Type B pancreatic cell (in vitro differentiated cells): ENCODE measurements at regions not wholly inside any gene's neighbourhood (a gene's known extent, or its start where the extent isn't known, plus 50 kb on each side); places are given as distances from the start of the nearest gene placed in this dataset.
"Not testable (repeated sequence)": the region's sequence is repeated elsewhere in the genome, so short reads cannot be mapped to it uniquely, and the experiment has no call there.

Source experiments
- DNase-seq: peaks from one replicate; pipeline ENCODE4 v3.0.0; 2021; ENCODE audit warnings: mixed read lengths; ENCODE audit not compliant: unreplicated experiment; ENCODE audit errors: extremely low spot score
- H3K27ac Mint-ChIP-seq: 2 replicates; pipeline ENCODE4 v1.8.0; 2021; ENCODE audit warnings: mild to moderate bottlenecking, mixed read lengths
- H3K27me3 Mint-ChIP-seq: 2 replicates; pipeline ENCODE4 v1.8.0; 2021; ENCODE audit warnings: mixed read lengths
- H3K36me3 Mint-ChIP-seq: 2 replicates; pipeline ENCODE4 v1.8.0; 2021; ENCODE audit warnings: mixed read lengths
- H3K4me1 Mint-ChIP-seq: one replicate; pipeline ENCODE4 v1.8.0; 2021; ENCODE audit warnings: mixed read lengths; ENCODE audit not compliant: unreplicated experiment
- H3K4me3 Mint-ChIP-seq: 2 replicates; pipeline ENCODE4 v1.8.0; 2021; ENCODE audit warnings: mild to moderate bottlenecking, mixed read lengths
- H3K9me3 Mint-ChIP-seq: 2 replicates; pipeline ENCODE4 v1.8.0; 2021; ENCODE audit warnings: mixed read lengths
- CTCF ChIP-seq: fragments of 200-600 bp; sonication (generic); conservative IDR thresholded peaks from 2 replicates; pipeline ENCODE4 v1.5.0; 2021; ENCODE audit warnings: antibody characterized with exemption, mild to moderate bottlenecking

- no peak for DNase-seq
- TF ChIP-seq CTCF = no peak
- H3K4me1 Mint-ChIP-seq = peaks cover 14% of the 10 kb centered on the region
- no peaks in the 10 kb centered on the region for H3K36me3 Mint-ChIP-seq
- no peak overlapping the region for H3K4me3 Mint-ChIP-seq
- no peaks in the 10 kb centered on the region for H3K27me3 Mint-ChIP-seq
- no peaks in the 10 kb centered on the region for H3K9me3 Mint-ChIP-seq
- no peak overlapping the region for H3K27ac Mint-ChIP-seq
Measured at GRCh38 chr15:35182841-35183479, 97.9 kb upstream of the NANOGP8 start.

- no peak for TF ChIP-seq CTCF
- Mint-ChIP-seq H3K4me1 (peaks cover 14% of the 10 kb centered on the region), H3K9me3 (no peaks in the 10 kb centered on the region), H3K27ac (no peak overlapping the region), H3K27me3 (no peaks in the 10 kb centered on the region), H3K36me3 (no peaks in the 10 kb centered on the region), H3K4me3 (no peak overlapping the region)
- DNase-seq = no peak
Measured at GRCh38 chr15:35181538-35181937, 96.4 kb upstream of the NANOGP8 start.

- Mint-ChIP-seq H3K27me3 (no peaks in the 10 kb centered on the region), H3K4me1 (peaks cover 16% of the 10 kb centered on the region)
Measured at GRCh38 chr15:35179739-35180138, 94.6 kb upstream of the NANOGP8 start.

GRCh38 chr15:35178186-35178585 is 93.1 kb upstream of the NANOGP8 start:
- DNase-seq, H3K27ac Mint-ChIP-seq, H3K36me3 Mint-ChIP-seq, H3K9me3 Mint-ChIP-seq, H3K27me3 Mint-ChIP-seq, H3K4me3 Mint-ChIP-seq: not testable (repeated sequence)
- H3K4me1 Mint-ChIP-seq = peaks cover 15% of the 10 kb centered on the region

More at GRCh38 chr15:35179739-35180138, 94.6 kb upstream of the NANOGP8 start:
- DNase-seq = no peak
- no peak overlapping the region for H3K27ac Mint-ChIP-seq
- H3K9me3 Mint-ChIP-seq = no peaks in the 10 kb centered on the region
- no peak for TF ChIP-seq CTCF
- no peak overlapping the region for H3K4me3 Mint-ChIP-seq
- no peaks in the 10 kb centered on the region for H3K36me3 Mint-ChIP-seq

GRCh38 chr15:35174948-35175347 is 89.9 kb upstream of the NANOGP8 start:
- H3K36me3 Mint-ChIP-seq = no peaks in the 10 kb centered on the region
- no peak for TF ChIP-seq CTCF

GRCh38 chr15:35173444-35174118 is 88.5 kb upstream of the NANOGP8 start:
- Mint-ChIP-seq H3K27ac (no peak overlapping the region), H3K4me1 (peaks cover 9% of the 10 kb centered on the region), H3K36me3 (no peaks in the 10 kb centered on the region), H3K27me3 (no peaks in the 10 kb centered on the region), H3K4me3 (no peak overlapping the region), H3K9me3 (no peaks in the 10 kb centered on the region)
- no peak for DNase-seq
- TF ChIP-seq CTCF = no peak

More at GRCh38 chr15:35174948-35175347, 89.9 kb upstream of the NANOGP8 start:
- no peak for DNase-seq
- H3K4me3 Mint-ChIP-seq = no peak overlapping the region
- no peaks in the 10 kb centered on the region for H3K27me3 Mint-ChIP-seq
- no peaks in the 10 kb centered on the region for H3K9me3 Mint-ChIP-seq
- H3K27ac Mint-ChIP-seq = no peak overlapping the region
- H3K4me1 Mint-ChIP-seq = peaks cover 9% of the 10 kb centered on the region
